ENCODE measurements at regions not wholly inside any gene's neighbourhood (a gene's known extent, or its start where the extent isn't known, plus 50 kb on each side); places are given as distances from the start of the nearest gene placed in this dataset.

DNA sequence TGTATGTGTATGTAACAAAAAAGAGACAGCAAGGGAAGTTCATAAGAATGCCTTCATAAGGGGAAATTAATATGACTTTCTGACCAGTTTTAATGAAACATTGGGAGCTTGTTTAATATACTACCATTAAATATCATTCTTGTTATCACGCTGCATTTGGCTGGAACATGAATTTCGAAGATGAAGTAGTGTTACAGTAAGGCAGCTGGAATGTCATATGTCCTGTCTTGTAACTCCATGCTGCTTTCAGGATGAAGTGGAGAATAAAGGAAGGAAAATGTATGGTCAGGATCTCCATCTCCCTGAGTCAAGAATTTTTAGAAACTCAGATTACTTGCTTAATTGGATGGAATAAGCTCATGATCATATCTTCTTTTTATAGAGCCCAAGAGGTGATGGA, 61.5 kb upstream of the DMAC1 start:
- TF ChIP-seq CTCF (conservative IDR thresholded peaks at IDR 0.05; ENCODE audit: low read depth, low read length): no peak
- H3K4me3 ChIP-seq (ENCODE audit: low read depth, low read length): no peak overlapping the region
- no peak for DNase-seq (ENCODE audit: low read depth)

- no peak for DNase-seq (ENCODE audit: low read depth)
- no peak overlapping the region for H3K4me3 ChIP-seq (ENCODE audit: low read depth, low read length)
- TF ChIP-seq CTCF (conservative IDR thresholded peaks at IDR 0.05; ENCODE audit: low read depth, low read length): no peak
Observed at GRCh38 chr9:7860335-7860709, 60.7 kb upstream of the DMAC1 start.

GRCh38 chr9:7859701-7860334, 60.2 kb upstream of the DMAC1 start:
- TF ChIP-seq CTCF (conservative IDR thresholded peaks at IDR 0.05; ENCODE audit: low read depth, low read length): no peak
- no peak for DNase-seq (ENCODE audit: low read depth)

GRCh38 chr9:7858166-7858565, 58.6 kb upstream of the DMAC1 start:
- no peak for TF ChIP-seq CTCF (conservative IDR thresholded peaks at IDR 0.05; ENCODE audit: low read depth, low read length)
- no peak for DNase-seq (ENCODE audit: low read depth)
- H3K4me3 ChIP-seq (ENCODE audit: low read depth, low read length): no peak overlapping the region

More at GRCh38 chr9:7859701-7860334, 60.2 kb upstream of the DMAC1 start:
- no peak overlapping the region for H3K4me3 ChIP-seq (ENCODE audit: low read depth, low read length)

DNA sequence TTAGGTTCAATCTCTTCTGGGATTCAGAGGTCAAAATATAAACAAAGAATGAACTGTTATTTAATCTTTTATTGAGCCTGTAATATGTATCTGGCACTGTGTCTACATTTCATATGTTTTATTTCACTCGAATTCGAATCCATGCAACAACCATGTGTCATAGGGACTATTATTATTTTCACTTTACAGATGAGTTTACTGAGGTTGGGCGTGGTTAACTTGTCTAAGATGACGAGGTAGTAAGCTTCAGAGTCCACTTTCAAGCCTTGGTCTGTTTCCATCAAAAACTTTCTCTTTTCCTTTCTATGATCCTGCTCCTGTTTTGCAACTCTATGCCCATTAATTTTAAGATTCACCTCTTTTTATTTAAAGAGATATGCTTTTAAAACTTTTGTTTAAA, 55.2 kb upstream of the DMAC1 start:
- no peak overlapping the region for H3K4me3 ChIP-seq (ENCODE audit: low read depth, low read length)
- DNase-seq (ENCODE audit: low read depth): no peak
- no peak for TF ChIP-seq CTCF (conservative IDR thresholded peaks at IDR 0.05; ENCODE audit: low read depth, low read length)

Measured in choroid plexus epithelial cell (primary cell).